Lower lobe of right lung (tissue), 2 donors: ENCODE measurements at regions not wholly inside any gene's neighbourhood (a gene's known extent, or its start where the extent isn't known, plus 50 kb on each side); places are given as distances from the start of the nearest gene placed in this dataset.

ENCODE experiments used
- ATAC-seq, 2 donors: fragments of 200-7000 bp; cut with Tn5 transposase; one replicate each; pipeline ENCODE4 v1.9.1; 2020 to 2022; ENCODE audit warnings: mild to moderate bottlenecking in 2 of 2, moderate library complexity in 2 of 2
- DNase-seq: peaks from one replicate; pipeline ENCODE4 v3.0.0-alpha.2; 2020
- H3K27ac ChIP-seq: fragments of 200-600 bp; one replicate; pipeline ENCODE4 v1.8.0; 2022
- H3K27me3 ChIP-seq: fragments of 200-600 bp; one replicate; pipeline ENCODE4 v1.8.0; 2022; ENCODE audit warnings: low read depth
- H3K36me3 ChIP-seq: fragments of 200-600 bp; one replicate; pipeline ENCODE4 v1.8.0; 2022; ENCODE audit warnings: mild to moderate bottlenecking
- H3K4me1 ChIP-seq: fragments of 200-600 bp; one replicate; pipeline ENCODE4 v1.8.0; 2022
- H3K4me3 ChIP-seq: fragments of 200-600 bp; one replicate; pipeline ENCODE4 v1.8.0; 2022; ENCODE audit warnings: mild to moderate bottlenecking
- H3K9me3 ChIP-seq: fragments of 200-600 bp; one replicate; pipeline ENCODE4 v1.8.0; 2022
- CTCF ChIP-seq: fragments of 200-600 bp; IDR thresholded peaks from one replicate; pipeline ENCODE4 v1.8.0; 2022; ENCODE audit warnings: antibody characterized with exemption, mild to moderate bottlenecking
- intact Hi-C: fragments of 100-400 bp; cut with DNase I; formaldehyde crosslinking; loops from one replicate; pipeline ENCODE4 v1.11.0; 2022
- donor health status: DM: no; HTN: yes; CAD: no; lungs with severe emphysema.

DNA sequence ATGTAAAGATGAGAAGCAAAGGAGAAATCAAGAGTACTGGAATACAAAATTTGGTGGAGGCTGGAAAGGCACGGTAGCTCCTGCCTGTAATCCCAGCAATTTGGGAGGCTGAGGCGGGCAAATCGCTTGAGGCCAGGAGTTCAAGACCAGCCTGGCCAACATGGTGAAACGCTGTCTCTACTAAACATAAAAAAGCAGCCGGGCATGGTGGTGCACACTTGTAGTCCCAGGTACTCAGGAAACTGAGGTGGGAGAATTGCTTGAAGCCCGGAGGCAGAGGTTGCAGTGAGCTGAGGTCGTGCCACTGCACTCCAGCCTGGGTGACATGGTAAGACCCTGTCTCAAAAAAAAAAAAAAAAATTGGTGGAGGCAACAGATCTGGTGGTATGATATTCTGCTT is 1086.0 kb downstream of the NLGN4X start:
- intact Hi-C loops = no loop called here
- H3K36me3 ChIP-seq = no peaks in the 10 kb centered on the region
- no peaks in the 10 kb centered on the region for H3K9me3 ChIP-seq
- no peaks in the 10 kb centered on the region for H3K4me1 ChIP-seq
- ATAC-seq (no peak), DNase-seq (no peak)
- no peak for TF ChIP-seq CTCF
- H3K4me3 ChIP-seq = no peak overlapping the region
- no peak overlapping the region for H3K27ac ChIP-seq
- H3K27me3 ChIP-seq = no peaks in the 10 kb centered on the region

DNA sequence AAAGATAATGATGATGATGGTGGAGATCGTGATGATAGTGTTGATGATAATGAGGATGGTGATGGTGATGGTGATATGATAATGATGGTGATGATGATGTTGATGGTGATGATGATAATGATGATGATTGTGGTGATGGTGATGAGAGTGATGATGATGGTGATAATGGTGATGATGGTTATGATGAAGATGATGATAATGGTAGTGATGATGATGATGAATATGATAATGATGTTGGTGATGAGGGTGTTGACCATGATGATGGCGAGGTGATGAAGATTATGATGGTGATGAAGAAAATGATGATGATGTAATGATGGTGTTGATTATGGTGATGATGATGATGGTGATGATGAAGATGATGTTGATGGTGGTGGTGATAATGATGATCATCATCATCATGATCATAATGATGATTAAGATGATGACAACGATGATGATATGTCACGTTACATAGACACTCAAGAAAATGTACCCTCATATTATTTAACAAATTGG is 1106.4 kb downstream of the NLGN4X start:
- intact Hi-C loops = no loop called here
- no peaks in the 10 kb centered on the region for H3K4me1 ChIP-seq
- no peaks in the 10 kb centered on the region for H3K36me3 ChIP-seq
- TF ChIP-seq CTCF = no peak
- H3K27me3 ChIP-seq = no peaks in the 10 kb centered on the region
- ATAC-seq (no peak), DNase-seq (no peak)
- no peaks in the 10 kb centered on the region for H3K9me3 ChIP-seq
- no peak overlapping the region for H3K27ac ChIP-seq
- no peak overlapping the region for H3K4me3 ChIP-seq

DNA sequence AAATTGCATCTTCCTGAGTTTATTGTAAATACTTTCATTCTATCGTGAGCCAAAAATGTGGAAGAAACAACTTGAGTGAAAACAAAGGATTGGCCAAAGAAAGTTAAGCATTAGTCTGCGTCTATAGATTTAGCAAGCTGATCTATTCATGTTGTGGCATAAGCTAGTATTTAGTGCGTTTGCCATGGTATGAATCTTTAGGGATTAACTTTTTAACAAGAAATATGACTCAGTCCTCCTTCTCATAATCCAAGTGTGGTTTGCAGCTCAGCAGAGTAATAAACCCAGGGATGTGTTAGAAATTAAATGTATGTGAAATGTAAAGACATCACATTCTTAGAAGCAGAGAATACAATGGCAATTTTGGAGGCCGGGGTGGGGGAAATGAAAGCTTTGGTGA is 1110.9 kb downstream of the NLGN4X start:
- H3K36me3 ChIP-seq = no peaks in the 10 kb centered on the region
- H3K4me3 ChIP-seq = no peak overlapping the region
- no peak for TF ChIP-seq CTCF
- DNase-seq (no peak), ATAC-seq (no peak)
- no peaks in the 10 kb centered on the region for H3K4me1 ChIP-seq
- intact Hi-C loops = no loop called here
- no peak overlapping the region for H3K27ac ChIP-seq
- no peaks in the 10 kb centered on the region for H3K27me3 ChIP-seq
- no peaks in the 10 kb centered on the region for H3K9me3 ChIP-seq

GRCh38 chrX:5113128-5113527 is 1115.5 kb downstream of the NLGN4X start:
- TF ChIP-seq CTCF = peak; percentile 41
- Histone ChIP-seq H3K27ac (no peak overlapping the region), H3K4me3 (no peak overlapping the region), H3K4me1 (no peaks in the 10 kb centered on the region), H3K9me3 (no peaks in the 10 kb centered on the region), H3K36me3 (no peaks in the 10 kb centered on the region), H3K27me3 (no peaks in the 10 kb centered on the region)
- ATAC-seq (peak in 1 of 2 donors; percentile 54), DNase-seq (no peak)
- intact Hi-C loops = no loop called here

DNA sequence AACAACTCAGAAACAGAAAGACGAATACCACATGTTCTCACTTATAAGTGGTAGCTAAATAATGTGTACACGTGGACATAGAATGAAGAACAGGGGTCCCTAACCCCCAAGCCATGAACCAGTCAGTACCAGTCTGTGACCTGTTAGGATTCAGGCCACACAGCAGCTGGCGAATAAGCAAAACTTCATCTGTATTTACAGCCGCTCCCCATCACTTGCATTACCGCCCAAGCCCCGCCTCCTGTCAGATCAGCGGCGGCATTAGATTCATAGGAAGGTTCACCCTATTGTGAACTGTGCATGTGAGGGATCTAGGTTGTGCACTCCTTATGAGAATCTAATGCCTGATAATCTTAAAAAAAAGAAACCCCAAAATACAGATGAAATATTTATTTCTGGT is 1128.7 kb downstream of the NLGN4X start:
- H3K4me1 ChIP-seq = no peaks in the 10 kb centered on the region
- no peaks in the 10 kb centered on the region for H3K9me3 ChIP-seq
- no peaks in the 10 kb centered on the region for H3K36me3 ChIP-seq
- no peaks in the 10 kb centered on the region for H3K27me3 ChIP-seq
- no peak overlapping the region for H3K27ac ChIP-seq
- no peak for DNase-seq
- intact Hi-C loops = no loop called here
- H3K4me3 ChIP-seq = no peak overlapping the region
- no peak for TF ChIP-seq CTCF
- ATAC-seq = no peak

DNA sequence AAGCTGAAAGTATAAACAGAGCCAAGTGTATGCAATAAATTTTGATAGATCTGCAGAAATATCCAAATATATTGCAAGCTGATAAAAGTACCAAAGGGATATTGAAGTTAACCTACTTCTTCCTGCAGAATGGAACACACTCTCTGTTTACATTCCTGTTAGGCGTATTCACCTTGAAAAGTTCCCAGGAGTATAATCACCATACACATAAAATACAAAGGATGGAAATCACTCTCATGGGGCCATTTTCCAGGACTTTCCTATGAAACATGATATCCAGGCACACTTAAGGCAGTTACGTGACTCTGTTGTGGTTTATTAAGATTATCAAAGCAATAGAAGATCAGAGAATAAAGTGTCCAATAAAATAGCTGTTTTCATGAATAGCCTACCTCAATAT is 1142.3 kb downstream of the NLGN4X start:
- ATAC-seq = no peak
- Histone ChIP-seq H3K4me1 (no peaks in the 10 kb centered on the region), H3K36me3 (no peaks in the 10 kb centered on the region), H3K9me3 (no peaks in the 10 kb centered on the region), H3K27me3 (no peaks in the 10 kb centered on the region), H3K4me3 (no peak overlapping the region), H3K27ac (no peak overlapping the region)
- intact Hi-C loops = no loop called here
- no peak for DNase-seq
- no peak for TF ChIP-seq CTCF
